CD14-positive monocyte (primary cell): ENCODE measurements at regions not wholly inside any gene's neighbourhood (a gene's known extent, or its start where the extent isn't known, plus 50 kb on each side); places are given as distances from the start of the nearest gene placed in this dataset.

ENCODE experiments used
- DNase-seq, 3 donors: peaks; one replicate each; pipeline ENCODE4 v3.0.0-alpha.2; 2011 to 2022
- H2AFZ ChIP-seq: 2 replicates; pipeline ENCODE4 v1.6.0; 2012; ENCODE audit warnings: mild to moderate bottlenecking, low read depth, low read length, inconsistent platforms; ENCODE audit not compliant: insufficient read depth, poor library complexity, severe bottlenecking
- H3K27ac ChIP-seq, 2 donors: 1 replicate in 1 of 2; 2 replicates in 1 of 2; pipeline ENCODE4 v1.5.1; 2012 to 2013; ENCODE audit warnings: low read length in 2 of 2, control low read depth in 1 of 2, inconsistent platforms in 1 of 2, low read depth in 1 of 2, mild to moderate bottlenecking in 1 of 2
- H3K27me3 ChIP-seq, 2 donors: one replicate each; pipeline versions ENCODE4 v1.6.0 to v1.6.1; 2011 to 2013; ENCODE audit warnings: low read length in 2 of 2; ENCODE audit not compliant: control insufficient read depth in 2 of 2, insufficient read depth in 2 of 2
- H3K36me3 ChIP-seq, 2 donors: replicated peaks in 1 of 2; 1 replicate in 1 of 2; 2 replicates in 1 of 2; pipeline versions ENCODE4 v1.5.1 to v1.6.1; 2012 to 2013; ENCODE audit warnings: low read length in 2 of 2, control low read depth in 1 of 2, inconsistent platforms in 1 of 2, mild to moderate bottlenecking in 1 of 2; ENCODE audit not compliant: insufficient read depth in 2 of 2, control insufficient read depth in 1 of 2
- H3K4me1 ChIP-seq, 2 donors: 1 replicate in 1 of 2; 2 replicates in 1 of 2; pipeline versions ENCODE4 v1.5.1 to v1.6.1; 2012 to 2013; ENCODE audit warnings: low read length in 2 of 2, control low read depth in 1 of 2, inconsistent platforms in 1 of 2, mild to moderate bottlenecking in 1 of 2, moderate library complexity in 1 of 2; ENCODE audit not compliant: insufficient read depth in 2 of 2, control insufficient read depth in 1 of 2
- H3K4me2 ChIP-seq: replicated peaks from 2 replicates; pipeline ENCODE3; 2012; ENCODE audit warnings: low read length, moderate library complexity, mild to moderate bottlenecking; ENCODE audit not compliant: poor library complexity, severe bottlenecking; ENCODE audit errors: extremely low read depth
- H3K4me3 ChIP-seq, 3 experiments: fragments of 200-600 bp in 1 of 3; sonication (generic) in 1 of 3; replicated peaks in 1 of 3; 1 replicate in 2 of 3; 2 replicates in 1 of 3; pipeline ENCODE4 v1.5.1; 2011 to 2013; ENCODE audit warnings: low read length in 3 of 3, mild to moderate bottlenecking in 3 of 3, control low read depth in 2 of 3, low read depth in 2 of 3, inconsistent platforms in 1 of 3, moderate library complexity in 1 of 3
- H3K79me2 ChIP-seq: 2 replicates; pipeline ENCODE4 v1.6.0; 2012; ENCODE audit warnings: mild to moderate bottlenecking, control low read depth, inconsistent platforms, low read length, moderate library complexity; ENCODE audit not compliant: insufficient read depth
- H3K9ac ChIP-seq: 2 replicates; pipeline ENCODE4 v1.6.0; 2017; ENCODE audit warnings: low read length, mild to moderate bottlenecking; ENCODE audit not compliant: insufficient read depth, poor library complexity, severe bottlenecking
- H3K9me3 ChIP-seq, 2 donors: replicated peaks in 1 of 2; 1 replicate in 1 of 2; 2 replicates in 1 of 2; pipeline versions ENCODE4 v1.5.1 to v1.6.1; 2012 to 2013; ENCODE audit warnings: low read length in 2 of 2, control low read depth in 1 of 2; ENCODE audit not compliant: control insufficient read depth in 1 of 2, insufficient read depth in 1 of 2
- H4K20me1 ChIP-seq: 2 replicates; pipeline ENCODE4 v1.6.0; 2012; ENCODE audit warnings: mild to moderate bottlenecking, low read length, control low read depth, moderate library complexity; ENCODE audit not compliant: insufficient read depth
- H3K27ac Mint-ChIP-seq, 7 donors: one replicate each; pipeline ENCODE4 v1.8.0; 2020; ENCODE audit warnings: mild to moderate bottlenecking in 7 of 7, mixed read lengths in 7 of 7, moderate library complexity in 6 of 7, inconsistent platforms in 2 of 7
- H3K27me3 Mint-ChIP-seq, 3 donors: one replicate each; pipeline ENCODE4 v1.8.0; 2021 to 2022; ENCODE audit warnings: low read depth in 3 of 3, mild to moderate bottlenecking in 3 of 3, mixed read lengths in 3 of 3, moderate library complexity in 3 of 3, inconsistent platforms in 1 of 3
- H3K36me3 Mint-ChIP-seq, 2 donors: one replicate each; pipeline ENCODE4 v1.8.0; 2020; ENCODE audit warnings: mixed read lengths in 2 of 2, inconsistent platforms in 1 of 2, mild to moderate bottlenecking in 1 of 2
- H3K4me1 Mint-ChIP-seq: one replicate; pipeline ENCODE4 v1.8.0; 2020; ENCODE audit warnings: mild to moderate bottlenecking, mixed read lengths
- H3K4me3 Mint-ChIP-seq, 2 donors: one replicate each; pipeline ENCODE4 v1.8.0; 2020; ENCODE audit warnings: mild to moderate bottlenecking in 2 of 2, mixed read lengths in 2 of 2, moderate library complexity in 1 of 2
- H3K9me3 Mint-ChIP-seq, 7 donors: one replicate each; pipeline ENCODE4 v1.8.0; 2020 to 2022; ENCODE audit warnings: mixed read lengths in 7 of 7, mild to moderate bottlenecking in 6 of 7, moderate library complexity in 6 of 7, inconsistent platforms in 2 of 7
- WGBS: methylation state at CpG from one replicate; pipeline ENCODE4 v1.1.5; 2013; ENCODE audit warnings: missing lambda C conversion rate; ENCODE audit not compliant: insufficient coverage; 5-methylcytosine and 5-hydroxymethylcytosine counted together
- intact Hi-C, 2 donors: fragments of 100-400 bp; cut with micrococcal nuclease; formaldehyde crosslinking; loops; one replicate each; pipeline versions ENCODE4 v1.15.0 to v1.15.1; 2023
- TF ChIP-seq, protein P1 (sequence below): fragments of 200-600 bp; IDR thresholded peaks from one replicate; pipeline ENCODE4 v1.8.0; 2022; ENCODE audit warnings: antibody characterized with exemption, mild to moderate bottlenecking

DNA sequence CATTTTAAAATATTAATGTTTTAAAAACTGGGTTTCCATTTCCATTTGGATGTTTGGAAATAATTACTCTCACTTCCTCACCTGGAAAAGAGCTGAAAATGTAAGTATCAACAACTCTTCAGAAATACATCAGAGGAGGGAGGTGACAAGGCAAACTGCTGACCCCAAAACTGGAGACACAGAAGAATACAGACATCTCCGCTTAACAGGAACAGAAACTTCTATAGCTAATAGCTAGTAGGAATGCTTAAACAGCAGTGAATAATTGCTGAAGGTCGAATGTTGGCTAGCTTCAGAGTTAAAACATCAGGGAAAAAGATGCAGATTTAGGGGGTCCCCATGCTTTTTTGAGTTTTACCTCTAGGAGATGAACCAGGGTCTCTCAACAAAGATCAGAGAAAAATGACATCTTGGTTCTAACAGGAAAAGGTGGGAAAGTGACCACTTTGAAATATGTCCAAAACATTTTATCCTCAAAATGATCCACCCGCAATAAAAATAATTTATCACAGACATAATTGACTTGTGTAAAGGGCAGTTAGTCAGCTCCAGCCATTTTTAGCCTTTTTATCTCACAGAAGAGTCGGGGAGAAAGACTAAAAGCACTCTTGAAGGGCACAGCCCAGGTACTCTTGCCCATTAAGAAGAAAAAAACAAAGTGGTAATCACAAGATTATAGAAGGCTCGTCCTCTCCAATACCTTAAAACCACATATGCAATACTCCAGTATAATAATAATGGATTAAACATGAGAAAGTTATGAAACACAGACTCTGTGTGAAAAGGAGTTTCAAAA lies 1474.9 kb downstream of the EFNA5 start:
- Histone ChIP-seq H2AFZ (no peak overlapping the region), H3K4me2 (no peak overlapping the region), H3K9me3 (no peaks in the 10 kb centered on the region), H3K27me3 (no peaks in the 10 kb centered on the region), H4K20me1 (no peaks in the 10 kb centered on the region), H3K4me1 (no peaks in the 10 kb centered on the region), H3K27ac (no peak overlapping the region), H3K4me3 (no peak overlapping the region), H3K36me3 (no peaks in the 10 kb centered on the region), H3K9ac (no peak overlapping the region), H3K79me2 (no peaks in the 10 kb centered on the region)
- Mint-ChIP-seq H3K9me3 (peaks cover 0 to 2% (median 0%) of the 10 kb centered on the region in 7 donors), H3K27ac (no peak overlapping the region), H3K4me3 (no peak overlapping the region), H3K36me3 (no peaks in the 10 kb centered on the region), H3K4me1 (no peaks in the 10 kb centered on the region), H3K27me3 (no peaks in the 10 kb centered on the region)
- intact Hi-C loops: no loop called here
- no peak for DNase-seq
- TF ChIP-seq, protein P1, sequence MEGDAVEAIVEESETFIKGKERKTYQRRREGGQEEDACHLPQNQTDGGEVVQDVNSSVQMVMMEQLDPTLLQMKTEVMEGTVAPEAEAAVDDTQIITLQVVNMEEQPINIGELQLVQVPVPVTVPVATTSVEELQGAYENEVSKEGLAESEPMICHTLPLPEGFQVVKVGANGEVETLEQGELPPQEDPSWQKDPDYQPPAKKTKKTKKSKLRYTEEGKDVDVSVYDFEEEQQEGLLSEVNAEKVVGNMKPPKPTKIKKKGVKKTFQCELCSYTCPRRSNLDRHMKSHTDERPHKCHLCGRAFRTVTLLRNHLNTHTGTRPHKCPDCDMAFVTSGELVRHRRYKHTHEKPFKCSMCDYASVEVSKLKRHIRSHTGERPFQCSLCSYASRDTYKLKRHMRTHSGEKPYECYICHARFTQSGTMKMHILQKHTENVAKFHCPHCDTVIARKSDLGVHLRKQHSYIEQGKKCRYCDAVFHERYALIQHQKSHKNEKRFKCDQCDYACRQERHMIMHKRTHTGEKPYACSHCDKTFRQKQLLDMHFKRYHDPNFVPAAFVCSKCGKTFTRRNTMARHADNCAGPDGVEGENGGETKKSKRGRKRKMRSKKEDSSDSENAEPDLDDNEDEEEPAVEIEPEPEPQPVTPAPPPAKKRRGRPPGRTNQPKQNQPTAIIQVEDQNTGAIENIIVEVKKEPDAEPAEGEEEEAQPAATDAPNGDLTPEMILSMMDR: no peak
- 75% methylated on average over 1 of the region's 5 CpGs for WGBS

DNA sequence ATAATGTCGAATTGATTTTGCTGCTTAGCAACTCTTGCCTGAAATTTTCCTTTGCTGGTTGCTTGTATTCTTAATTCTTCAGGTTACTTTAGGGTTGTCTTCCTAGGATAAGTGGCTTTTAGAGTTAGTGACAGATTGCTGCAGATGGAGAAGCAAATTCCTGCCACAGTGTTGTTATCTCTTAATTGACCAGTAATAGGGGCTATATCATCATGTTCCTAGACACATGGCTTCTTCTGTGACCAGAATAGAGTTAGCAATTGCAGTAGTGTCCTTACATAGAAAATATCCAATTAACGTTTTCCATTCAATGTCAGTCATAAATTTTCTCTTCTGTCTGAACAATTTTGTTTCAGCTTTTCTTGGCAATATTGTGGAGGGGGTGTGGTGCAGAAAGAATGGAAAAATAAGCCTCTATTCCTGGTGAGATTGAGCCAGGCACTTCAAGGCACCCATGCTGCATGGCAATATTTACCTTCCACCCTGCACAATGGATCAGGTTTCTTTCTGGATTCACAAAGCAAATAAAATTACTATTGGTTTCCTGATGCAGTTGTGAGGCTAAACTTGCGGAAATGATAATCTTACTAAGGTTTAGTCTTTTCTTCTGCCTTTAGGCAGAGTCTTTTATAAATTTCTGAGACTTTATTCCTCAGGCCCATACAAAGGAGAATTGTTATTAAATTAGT lies 1481.5 kb downstream of the EFNA5 start:
- WGBS: no CpG with 5 or more reads among the region's 3 CpGs
- no peaks in the 10 kb centered on the region for H3K36me3 ChIP-seq
- H3K4me2 ChIP-seq: no peak overlapping the region
- no peaks in the 10 kb centered on the region for H3K27me3 ChIP-seq
- no peaks in the 10 kb centered on the region for H3K27me3 Mint-ChIP-seq
- intact Hi-C loops: no loop called here
- H3K4me1 Mint-ChIP-seq: no peaks in the 10 kb centered on the region
- no peak overlapping the region for H3K9ac ChIP-seq
- TF ChIP-seq, protein P1: no peak
- DNase-seq: no peak
- H3K9me3 ChIP-seq: no peaks in the 10 kb centered on the region
- H4K20me1 ChIP-seq: no peaks in the 10 kb centered on the region
- H3K27ac ChIP-seq: no peak overlapping the region
- H3K9me3 Mint-ChIP-seq: peaks cover 0 to 3% (median 2%) of the 10 kb centered on the region in 7 donors
- no peak overlapping the region for H3K4me3 Mint-ChIP-seq
- H3K79me2 ChIP-seq: no peaks in the 10 kb centered on the region
- no peak overlapping the region for H3K27ac Mint-ChIP-seq
- H2AFZ ChIP-seq: no peak overlapping the region
- H3K36me3 Mint-ChIP-seq: no peaks in the 10 kb centered on the region
- H3K4me3 ChIP-seq: no peak overlapping the region
- no peaks in the 10 kb centered on the region for H3K4me1 ChIP-seq
